T-cell (primary cell): ENCODE measurements at regions not wholly inside any gene's neighbourhood (a gene's known extent, or its start where the extent isn't known, plus 50 kb on each side); places are given as distances from the start of the nearest gene placed in this dataset.

Experiments used
- ATAC-seq, 4 experiments: fragments of 200-7000 bp in 3 of 4; fragments of 150-1000 bp in 1 of 4; cut with Tn5 transposase; replicated peaks in 1 of 4; 1 replicate in 3 of 4; 2 replicates in 1 of 4; pipeline ENCODE4 v1.10.0; 2021; ENCODE audit warnings: moderate library complexity in 3 of 4, mild to moderate bottlenecking in 2 of 4, moderate number of reproducible peaks in 1 of 4
- CTCF ChIA-PET, 2 donors: fragments of 300-600 bp; sonication (Branson Sonifier 250); formaldehyde crosslinking; loops; one replicate each; lab custom pipeline; 2022; ENCODE audit warnings: antibody characterized with exemption in 2 of 2; lab: Charles Lee
- POLR2A ChIA-PET, 2 donors: fragments of 300-600 bp; sonication (Branson Sonifier 250); formaldehyde crosslinking; loops; one replicate each; lab custom pipeline; 2022; ENCODE audit warnings: antibody characterized with exemption in 2 of 2; lab: Charles Lee
- DNase-seq, 35 experiments: peaks; one replicate each; pipeline versions ENCODE4 v3.0.0 to v3.0.0-alpha.2; 2013 to 2023
- H3K27ac ChIP-seq: one replicate; pipeline ENCODE4 v1.5.1; 2013; ENCODE audit warnings: low read length
- H3K27me3 ChIP-seq, 2 experiments: replicated peaks in 1 of 2; 1 replicate in 1 of 2; 2 replicates in 1 of 2; pipeline versions ENCODE4 v1.6.1 to v1.7.0; 2013; ENCODE audit warnings: low read length in 1 of 2, mixed read lengths in 1 of 2; ENCODE audit not compliant: control insufficient read depth in 2 of 2, insufficient read depth in 2 of 2; ENCODE audit errors: extremely low read depth in 1 of 2
- H3K36me3 ChIP-seq, 2 donors: 1 replicate in 1 of 2; 2 replicates in 1 of 2; pipeline versions ENCODE4 v1.6.1 to v1.7.0; 2013; ENCODE audit warnings: low read length in 1 of 2; ENCODE audit not compliant: control insufficient read depth in 2 of 2, insufficient read depth in 1 of 2; ENCODE audit errors: extremely low read depth in 1 of 2
- H3K4me1 ChIP-seq, 2 experiments: 1 replicate in 1 of 2; 2 replicates in 1 of 2; pipeline versions ENCODE4 v1.6.1 to v1.7.0; 2013; ENCODE audit warnings: low read length in 2 of 2, mixed read lengths in 1 of 2; ENCODE audit not compliant: insufficient read depth in 2 of 2, control insufficient read depth in 1 of 2; ENCODE audit errors: extremely low read depth in 1 of 2
- H3K4me3 ChIP-seq, 2 donors: 1 replicate in 1 of 2; 2 replicates in 1 of 2; pipeline versions ENCODE4 v1.5.1 to v1.7.0; 2013; ENCODE audit warnings: mild to moderate bottlenecking in 2 of 2, low read length in 1 of 2, moderate library complexity in 1 of 2; ENCODE audit not compliant: control insufficient read depth in 1 of 2; ENCODE audit errors: extremely low read depth in 1 of 2
- H3K9me3 ChIP-seq: 2 replicates; pipeline ENCODE4 v1.7.0; 2013
- H3K27ac Mint-ChIP-seq, 2 donors: one replicate each; pipeline ENCODE4 v1.8.0; 2020 to 2021; ENCODE audit warnings: mild to moderate bottlenecking in 2 of 2, mixed read lengths in 2 of 2
- H3K27me3 Mint-ChIP-seq, 2 donors: one replicate each; pipeline ENCODE4 v1.8.0; 2021 to 2022; ENCODE audit warnings: mixed read lengths in 2 of 2
- H3K36me3 Mint-ChIP-seq: one replicate; pipeline ENCODE4 v1.8.0; 2021; ENCODE audit warnings: mixed read lengths
- H3K4me1 Mint-ChIP-seq, 3 donors: one replicate each; pipeline ENCODE4 v1.8.0; 2020 to 2022; ENCODE audit warnings: mixed read lengths in 3 of 3, mild to moderate bottlenecking in 1 of 3
- H3K4me3 Mint-ChIP-seq, 3 donors: one replicate each; pipeline ENCODE4 v1.8.0; 2020 to 2022; ENCODE audit warnings: mild to moderate bottlenecking in 3 of 3, mixed read lengths in 3 of 3, moderate library complexity in 3 of 3
- H3K9me3 Mint-ChIP-seq, 3 donors: one replicate each; pipeline ENCODE4 v1.8.0; 2020 to 2022; ENCODE audit warnings: mixed read lengths in 3 of 3
- WGBS: methylation state at CpG from one replicate; pipeline ENCODE4 v1.1.5; 2013; ENCODE audit warnings: missing lambda C conversion rate; ENCODE audit not compliant: insufficient coverage; 5-methylcytosine and 5-hydroxymethylcytosine counted together

- Mint-ChIP-seq H3K9me3 (no peaks in the 10 kb centered on the region), H3K4me3 (no peak overlapping the region), H3K27ac (no peak overlapping the region), H3K27me3 (peaks cover 0 to 3% of the 10 kb centered on the region in 2 donors), H3K4me1 (no peaks in the 10 kb centered on the region), H3K36me3 (no peaks in the 10 kb centered on the region)
- ChIA-PET POLR2A (no interaction called here), CTCF (no interaction called here)
- H3K36me3 ChIP-seq = no peaks in the 10 kb centered on the region
- no CpG with 5 or more reads among the region's 1 CpG for WGBS
- H3K4me3 ChIP-seq = no peak overlapping the region
- H3K4me1 ChIP-seq = no peaks in the 10 kb centered on the region
- ATAC-seq (no peak), DNase-seq (no peak)
- H3K27ac ChIP-seq = no peak overlapping the region
- no peaks in the 10 kb centered on the region for H3K9me3 ChIP-seq
- no peaks in the 10 kb centered on the region for H3K27me3 ChIP-seq
These were observed 1479.6 kb downstream of the MRPL39 start for GRCh38 chr21:24127651-24128050.

GRCh38 chr21:24123785-24124184 lies 1483.5 kb downstream of the MRPL39 start:
- POLR2A ChIA-PET = no interaction called here
- ATAC-seq = no peak
- CTCF ChIA-PET = no interaction called here
- Histone ChIP-seq H3K9me3 (no peaks in the 10 kb centered on the region), H3K27me3 (no peaks in the 10 kb centered on the region), H3K36me3 (no peaks in the 10 kb centered on the region), H3K4me1 (no peaks in the 10 kb centered on the region), H3K4me3 (no peak overlapping the region), H3K27ac (no peak overlapping the region)
- no peak overlapping the region for H3K4me3 Mint-ChIP-seq
- H3K4me1 Mint-ChIP-seq = no peaks in the 10 kb centered on the region
- no peaks in the 10 kb centered on the region for H3K9me3 Mint-ChIP-seq
- H3K27me3 Mint-ChIP-seq = peaks cover 0 to 3% of the 10 kb centered on the region in 2 donors
- no peak overlapping the region for H3K27ac Mint-ChIP-seq
- H3K36me3 Mint-ChIP-seq = no peaks in the 10 kb centered on the region
- DNase-seq = no peak
- no CpG with 5 or more reads among the region's 1 CpG for WGBS

- H3K4me3 ChIP-seq = no peak overlapping the region
- Mint-ChIP-seq H3K27me3 (peaks cover 0 to 2% of the 10 kb centered on the region in 2 donors), H3K4me3 (no peak overlapping the region), H3K9me3 (no peaks in the 10 kb centered on the region), H3K4me1 (no peaks in the 10 kb centered on the region), H3K27ac (no peak overlapping the region), H3K36me3 (no peaks in the 10 kb centered on the region)
- ATAC-seq (no peak), DNase-seq (no peak)
- no peaks in the 10 kb centered on the region for H3K36me3 ChIP-seq
- ChIA-PET POLR2A (no interaction called here), CTCF (no interaction called here)
- H3K9me3 ChIP-seq = no peaks in the 10 kb centered on the region
- 81% methylated on average over 4 of the region's 5 CpGs for WGBS
- H3K27me3 ChIP-seq = no peaks in the 10 kb centered on the region
- H3K27ac ChIP-seq = no peak overlapping the region
- H3K4me1 ChIP-seq = no peaks in the 10 kb centered on the region
These were observed 1488.4 kb downstream of the MRPL39 start for GRCh38 chr21:24118738-24119459.

GRCh38 chr21:24115141-24115540 lies 1492.1 kb downstream of the MRPL39 start:
- no peaks in the 10 kb centered on the region for H3K9me3 Mint-ChIP-seq
- DNase-seq = no peak
- no peak for ATAC-seq
- POLR2A ChIA-PET = no interaction called here
- H3K36me3 Mint-ChIP-seq = no peaks in the 10 kb centered on the region
- H3K27ac ChIP-seq = no peak overlapping the region
- no peaks in the 10 kb centered on the region for H3K36me3 ChIP-seq
- no CpG with 5 or more reads among the region's 2 CpGs for WGBS
- no peaks in the 10 kb centered on the region for H3K27me3 ChIP-seq
- CTCF ChIA-PET = interaction anchor here (0.6 kb wide), 2 partner anchors 366 to 615 kb away, joined by 3 to 4 read pairs; no protein-coding TSS in a partner anchor
- H3K27me3 Mint-ChIP-seq = peaks cover 0 to 4% of the 10 kb centered on the region in 2 donors
- no peaks in the 10 kb centered on the region for H3K4me1 Mint-ChIP-seq
- no peak overlapping the region for H3K4me3 Mint-ChIP-seq
- H3K9me3 ChIP-seq = no peaks in the 10 kb centered on the region
- no peaks in the 10 kb centered on the region for H3K4me1 ChIP-seq
- H3K27ac Mint-ChIP-seq = no peak overlapping the region
- H3K4me3 ChIP-seq = no peak overlapping the region

GRCh38 chr21:24112020-24112419 lies 1495.3 kb downstream of the MRPL39 start:
- ATAC-seq = no peak
- no peaks in the 10 kb centered on the region for H3K9me3 Mint-ChIP-seq
- no peaks in the 10 kb centered on the region for H3K27me3 ChIP-seq
- H3K4me1 Mint-ChIP-seq = no peaks in the 10 kb centered on the region
- no peak overlapping the region for H3K27ac Mint-ChIP-seq
- no peaks in the 10 kb centered on the region for H3K36me3 ChIP-seq
- no peaks in the 10 kb centered on the region for H3K36me3 Mint-ChIP-seq
- H3K4me3 Mint-ChIP-seq = no peak overlapping the region
- no peak overlapping the region for H3K4me3 ChIP-seq
- WGBS = no CpG with 5 or more reads among the region's 5 CpGs
- ChIA-PET POLR2A (no interaction called here), CTCF (no interaction called here)
- H3K27me3 Mint-ChIP-seq = peaks cover 0 to 4% of the 10 kb centered on the region in 2 donors
- no peak for DNase-seq
- no peaks in the 10 kb centered on the region for H3K9me3 ChIP-seq
- no peaks in the 10 kb centered on the region for H3K4me1 ChIP-seq
- no peak overlapping the region for H3K27ac ChIP-seq

- H3K9me3 Mint-ChIP-seq = no peaks in the 10 kb centered on the region
These were observed 1496.4 kb downstream of the MRPL39 start for GRCh38 chr21:24110846-24111245.

More at GRCh38 chr21:24110846-24111245, 1496.4 kb downstream of the MRPL39 start:
- no peaks in the 10 kb centered on the region for H3K4me1 Mint-ChIP-seq
- no peaks in the 10 kb centered on the region for H3K4me1 ChIP-seq
- no peak overlapping the region for H3K27ac ChIP-seq
- no peak overlapping the region for H3K4me3 Mint-ChIP-seq
- H3K27me3 Mint-ChIP-seq = peaks cover 0 to 4% of the 10 kb centered on the region in 2 donors
- CTCF ChIA-PET = no interaction called here
- no peak overlapping the region for H3K27ac Mint-ChIP-seq
- POLR2A ChIA-PET = no interaction called here
- H3K36me3 Mint-ChIP-seq = no peaks in the 10 kb centered on the region
- H3K4me3 ChIP-seq = no peak overlapping the region
- no peak for DNase-seq
- H3K27me3 ChIP-seq = no peaks in the 10 kb centered on the region
- no peaks in the 10 kb centered on the region for H3K9me3 ChIP-seq
- no peak for ATAC-seq
- H3K36me3 ChIP-seq = no peaks in the 10 kb centered on the region
